Upper lobe of left lung (tissue), 6 donors: ENCODE measurements at regions not wholly inside any gene's neighbourhood (a gene's known extent, or its start where the extent isn't known, plus 50 kb on each side); places are given as distances from the start of the nearest gene placed in this dataset.

ENCODE experiments used
- ATAC-seq, 2 donors: fragments of 200-7000 bp; cut with Tn5 transposase; one replicate each; pipeline ENCODE4 v1.9.1; 2022; ENCODE audit warnings: mild to moderate bottlenecking in 2 of 2, moderate library complexity in 2 of 2; ENCODE audit not compliant: low FRiP score in 2 of 2
- DNase-seq, 2 donors: peaks; one replicate each; pipeline ENCODE4 v3.0.0-alpha.2; 2019 to 2020
- H3K27ac ChIP-seq, 4 donors: fragments of 200-600 bp; sonication (generic); one replicate each; pipeline ENCODE4 v1.5.1; 2016 to 2019
- H3K27me3 ChIP-seq, 4 donors: fragments of 200-600 bp; sonication (generic); one replicate each; pipeline ENCODE4 v1.5.1; 2017 to 2019
- H3K36me3 ChIP-seq, 4 donors: fragments of 200-600 bp; sonication (generic); one replicate each; pipeline ENCODE4 v1.5.1; 2016 to 2019
- H3K4me1 ChIP-seq, 4 donors: fragments of 200-600 bp; sonication (generic); one replicate each; pipeline ENCODE4 v1.5.1; 2018 to 2019
- H3K4me3 ChIP-seq, 4 donors: fragments of 200-600 bp; sonication (generic); one replicate each; pipeline ENCODE4 v1.5.1; 2017 to 2019; ENCODE audit warnings: mild to moderate bottlenecking in 2 of 4, moderate library complexity in 1 of 4
- H3K9me3 ChIP-seq, 4 donors: fragments of 200-600 bp; sonication (generic); one replicate each; pipeline ENCODE4 v1.5.1; 2018 to 2019
- EP300 ChIP-seq, 4 donors: sonication (generic); formaldehyde crosslinking; IDR thresholded peaks; one replicate each; pipeline ENCODE4 v1.5.1; 2017; ENCODE audit warnings: antibody characterized with exemption in 4 of 4, control low read depth in 2 of 4
- POLR2A ChIP-seq, 4 donors: fragments of 450-650 bp; IDR thresholded peaks; one replicate each; pipeline ENCODE4 v1.5.1; 2016 to 2017; ENCODE audit warnings: antibody characterized with exemption in 4 of 4, mild to moderate bottlenecking in 2 of 4
- POLR2AphosphoS5 ChIP-seq, 2 donors: sonication (generic); formaldehyde crosslinking; IDR thresholded peaks; one replicate each; pipeline ENCODE4 v1.5.1; 2017; ENCODE audit warnings: antibody characterized with exemption in 2 of 2
- WGBS, 2 donors: methylation state at CpG; one replicate each; pipeline ENCODE4 v1.1.5; 2017 to 2018; 5-methylcytosine and 5-hydroxymethylcytosine counted together
- TF ChIP-seq, protein P1 (sequence below), 6 experiments: fragments of 450-650 bp in 4 of 6; fragments of 200-600 bp in 2 of 6; sonication (generic) in 2 of 6; IDR thresholded peaks; one replicate each; pipeline ENCODE4 v1.5.1; 2016 to 2019; ENCODE audit warnings: antibody characterized with exemption in 6 of 6
- donor health status: DM: no; HTN: no; CAD: no; lungs with moderate emphysema.
- donor health status: DM: no; HTN: yes; CAD: no; lungs with severe emphysema.

DNA sequence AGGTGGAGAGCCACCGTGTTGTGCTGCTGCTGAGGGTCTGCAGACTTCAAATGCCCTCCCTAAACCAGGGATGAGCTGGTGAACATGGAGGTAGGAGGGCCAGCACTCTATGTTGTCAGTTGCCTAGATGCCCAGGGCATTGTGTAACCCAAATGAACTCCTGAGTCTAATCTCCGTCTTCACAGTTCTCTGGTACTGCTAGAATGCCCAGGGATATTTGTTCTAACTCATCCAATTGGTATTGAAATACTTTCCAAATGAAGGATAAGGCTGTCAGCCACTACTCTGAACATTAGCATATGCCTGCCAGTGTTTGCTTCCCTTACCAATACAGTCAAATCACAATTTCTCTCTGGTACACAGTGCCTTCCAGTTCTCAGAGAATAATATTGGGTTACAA is 492.6 kb downstream of the SLC4A3 start:
- H3K9me3 ChIP-seq: no peaks in the 10 kb centered on the region
- 79 to 80% methylated on average over 2 of the region's 2 CpGs for WGBS, 2 donors
- no peak overlapping the region for H3K4me3 ChIP-seq
- TF ChIP-seq POLR2A (IDR thresholded peaks at IDR 0.05) (no peak), EP300 (IDR thresholded peaks at IDR 0.05) (no peak), POLR2AphosphoS5 (IDR thresholded peaks at IDR 0.05) (no peak)
- TF ChIP-seq, protein P1, sequence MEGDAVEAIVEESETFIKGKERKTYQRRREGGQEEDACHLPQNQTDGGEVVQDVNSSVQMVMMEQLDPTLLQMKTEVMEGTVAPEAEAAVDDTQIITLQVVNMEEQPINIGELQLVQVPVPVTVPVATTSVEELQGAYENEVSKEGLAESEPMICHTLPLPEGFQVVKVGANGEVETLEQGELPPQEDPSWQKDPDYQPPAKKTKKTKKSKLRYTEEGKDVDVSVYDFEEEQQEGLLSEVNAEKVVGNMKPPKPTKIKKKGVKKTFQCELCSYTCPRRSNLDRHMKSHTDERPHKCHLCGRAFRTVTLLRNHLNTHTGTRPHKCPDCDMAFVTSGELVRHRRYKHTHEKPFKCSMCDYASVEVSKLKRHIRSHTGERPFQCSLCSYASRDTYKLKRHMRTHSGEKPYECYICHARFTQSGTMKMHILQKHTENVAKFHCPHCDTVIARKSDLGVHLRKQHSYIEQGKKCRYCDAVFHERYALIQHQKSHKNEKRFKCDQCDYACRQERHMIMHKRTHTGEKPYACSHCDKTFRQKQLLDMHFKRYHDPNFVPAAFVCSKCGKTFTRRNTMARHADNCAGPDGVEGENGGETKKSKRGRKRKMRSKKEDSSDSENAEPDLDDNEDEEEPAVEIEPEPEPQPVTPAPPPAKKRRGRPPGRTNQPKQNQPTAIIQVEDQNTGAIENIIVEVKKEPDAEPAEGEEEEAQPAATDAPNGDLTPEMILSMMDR (IDR thresholded peaks at IDR 0.05): no peak
- no peaks in the 10 kb centered on the region for H3K4me1 ChIP-seq
- ATAC-seq (no peak), DNase-seq (no peak)
- H3K36me3 ChIP-seq: no peaks in the 10 kb centered on the region
- no peak overlapping the region for H3K27ac ChIP-seq
- no peaks in the 10 kb centered on the region for H3K27me3 ChIP-seq

DNA sequence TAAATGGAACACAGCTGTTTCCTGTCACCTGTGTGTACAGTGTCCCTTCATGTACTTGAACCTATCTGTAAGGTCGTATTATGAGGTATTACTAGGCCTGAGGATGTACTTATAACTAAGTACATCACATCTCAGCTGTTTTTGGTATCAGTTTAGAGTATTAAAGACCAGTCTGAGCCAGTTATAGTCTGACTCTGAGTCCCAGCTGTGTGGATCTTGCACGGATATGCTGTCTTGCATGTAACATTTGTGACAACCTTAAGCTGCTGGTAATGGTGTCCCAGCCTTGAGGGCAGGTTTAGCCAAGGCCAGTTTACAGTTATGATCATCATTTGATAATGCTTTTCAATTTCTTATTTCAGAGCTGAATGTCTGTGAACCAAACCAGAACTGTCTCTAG is 496.3 kb downstream of the SLC4A3 start:
- Histone ChIP-seq H3K9me3 (no peaks in the 10 kb centered on the region), H3K4me1 (no peaks in the 10 kb centered on the region), H3K27me3 (no peaks in the 10 kb centered on the region), H3K36me3 (no peaks in the 10 kb centered on the region), H3K4me3 (no peak overlapping the region), H3K27ac (no peak overlapping the region)
- DNase-seq: no peak
- WGBS, 2 donors: 60 to 64% methylated on average over 2 of the region's 2 CpGs
- TF ChIP-seq POLR2A (IDR thresholded peaks at IDR 0.05) (no peak), EP300 (IDR thresholded peaks at IDR 0.05) (no peak), POLR2AphosphoS5 (IDR thresholded peaks at IDR 0.05) (no peak)
- TF ChIP-seq, protein P1 (IDR thresholded peaks at IDR 0.05): no peak
- ATAC-seq: no peak

DNA sequence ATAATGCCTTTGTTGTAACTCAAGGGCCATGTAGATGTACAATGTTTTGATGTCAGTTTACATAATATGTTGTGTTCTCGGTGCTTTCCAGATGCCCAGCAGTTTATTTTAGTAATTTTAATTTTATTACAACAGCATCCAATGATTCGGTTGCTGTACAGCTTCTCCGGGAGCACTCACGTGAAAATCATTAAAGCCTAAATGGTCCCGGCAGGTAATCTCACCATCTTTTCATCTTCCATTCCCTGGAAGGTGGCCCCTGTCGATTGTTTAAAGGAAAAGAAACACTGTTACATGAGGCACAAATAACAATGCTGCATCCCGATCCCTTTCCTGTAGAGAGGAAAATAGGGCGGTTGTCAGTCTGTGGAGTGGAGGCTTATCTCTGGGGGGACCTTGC is 498.1 kb downstream of the SLC4A3 start:
- ATAC-seq (no peak), DNase-seq (no peak)
- no peak overlapping the region for H3K4me3 ChIP-seq
- H3K4me1 ChIP-seq: no peaks in the 10 kb centered on the region
- no peak overlapping the region for H3K27ac ChIP-seq
- no peaks in the 10 kb centered on the region for H3K9me3 ChIP-seq
- WGBS, 2 donors: 83 to 86% methylated on average over 8 of the region's 8 CpGs
- H3K36me3 ChIP-seq: no peaks in the 10 kb centered on the region
- no peaks in the 10 kb centered on the region for H3K27me3 ChIP-seq
- TF ChIP-seq POLR2AphosphoS5 (IDR thresholded peaks at IDR 0.05) (no peak), POLR2A (IDR thresholded peaks at IDR 0.05) (no peak), EP300 (IDR thresholded peaks at IDR 0.05) (no peak)
- TF ChIP-seq, protein P1 (IDR thresholded peaks at IDR 0.05): no peak

DNA sequence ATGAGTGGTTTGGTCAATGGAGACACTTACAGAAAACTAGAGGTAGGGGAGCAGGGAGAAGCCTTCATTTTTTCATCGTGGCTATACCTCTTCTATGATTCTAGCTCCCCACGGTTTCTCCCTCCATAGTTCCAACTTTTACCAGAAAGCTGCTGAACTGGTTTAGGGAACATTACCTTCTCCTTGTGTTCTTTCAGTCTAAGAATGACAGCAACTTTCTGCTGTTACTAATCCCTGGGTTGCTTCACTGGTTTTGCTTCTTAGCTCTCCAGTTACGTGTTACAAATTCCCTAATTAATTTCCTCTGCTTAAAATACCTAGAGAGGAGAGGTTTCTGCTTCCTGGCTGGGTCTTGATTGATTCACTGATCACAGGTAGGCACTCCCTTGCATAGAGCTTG is 499.9 kb downstream of the SLC4A3 start:
- Histone ChIP-seq H3K27ac (no peak overlapping the region), H3K36me3 (no peaks in the 10 kb centered on the region), H3K27me3 (no peaks in the 10 kb centered on the region), H3K4me3 (no peak overlapping the region), H3K9me3 (peaks cover 0 to 4% (median 0%) of the 10 kb centered on the region in 4 donors), H3K4me1 (no peaks in the 10 kb centered on the region)
- 37 to 70% methylated on average over 3 of the region's 3 CpGs for WGBS, 2 donors
- TF ChIP-seq POLR2A (IDR thresholded peaks at IDR 0.05) (no peak), EP300 (IDR thresholded peaks at IDR 0.05) (no peak), POLR2AphosphoS5 (IDR thresholded peaks at IDR 0.05) (no peak)
- TF ChIP-seq, protein P1 (IDR thresholded peaks at IDR 0.05): no peak
- ATAC-seq (no peak), DNase-seq (no peak)

DNA sequence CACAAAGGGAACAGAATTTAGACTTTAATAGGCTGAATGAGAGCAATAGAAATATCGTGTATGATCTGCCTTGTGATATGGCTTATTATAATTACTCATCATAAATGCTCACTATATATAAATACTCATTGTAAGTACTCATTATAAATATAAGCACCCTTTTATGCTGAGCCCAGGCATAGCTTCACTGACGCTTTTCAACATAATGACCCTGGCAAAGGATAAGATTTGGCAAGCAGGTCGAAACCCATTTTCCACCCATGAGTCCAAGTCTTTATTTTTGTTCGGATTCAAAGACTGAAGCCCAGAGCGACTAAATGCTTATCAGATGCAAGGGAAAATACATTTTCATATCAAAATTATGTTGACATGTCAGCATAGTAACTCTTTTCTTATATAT is 500.4 kb downstream of the SLC4A3 start:
- H3K9me3 ChIP-seq: peaks cover 0 to 4% (median 0%) of the 10 kb centered on the region in 4 donors
- TF ChIP-seq, protein P1 (IDR thresholded peaks at IDR 0.05): no peak
- TF ChIP-seq POLR2AphosphoS5 (IDR thresholded peaks at IDR 0.05) (no peak), POLR2A (IDR thresholded peaks at IDR 0.05) (no peak), EP300 (IDR thresholded peaks at IDR 0.05) (no peak)
- H3K4me1 ChIP-seq: no peaks in the 10 kb centered on the region
- DNase-seq (no peak), ATAC-seq (no peak)
- H3K27me3 ChIP-seq: no peaks in the 10 kb centered on the region
- no peak overlapping the region for H3K27ac ChIP-seq
- no peaks in the 10 kb centered on the region for H3K36me3 ChIP-seq
- 71 to 84% methylated on average over 5 of the region's 5 CpGs for WGBS, 2 donors
- no peak overlapping the region for H3K4me3 ChIP-seq
